GM10248 (cell line): ENCODE measurements at regions not wholly inside any gene's neighbourhood (a gene's known extent, or its start where the extent isn't known, plus 50 kb on each side); places are given as distances from the start of the nearest gene placed in this dataset.

Experiments used
- CTCF ChIA-PET: fragments of 300-600 bp; sonication (Branson Sonifier 250); formaldehyde crosslinking; extraction: SDS; loops from one replicate; lab custom pipeline; 2021; ENCODE audit warnings: antibody characterized with exemption; lab: Yijun Ruan, JAX
- POLR2A ChIA-PET: fragments of 350-650 bp; sonication (Branson Sonifier 250); formaldehyde crosslinking; extraction: SDS; loops from one replicate; lab custom pipeline; 2020; ENCODE audit warnings: antibody characterized with exemption; lab: Yijun Ruan, JAX
- DNase-seq: peaks from one replicate; pipeline ENCODE4 v3.0.0; 2012; ENCODE audit errors: extremely low spot score
- CTCF ChIP-seq: IDR thresholded peaks from 2 replicates; pipeline ENCODE4 v1.5.1; 2012; ENCODE audit warnings: mild to moderate bottlenecking, low read depth; ENCODE audit errors: extremely low read depth, missing control alignments, control extremely low read depth

DNA sequence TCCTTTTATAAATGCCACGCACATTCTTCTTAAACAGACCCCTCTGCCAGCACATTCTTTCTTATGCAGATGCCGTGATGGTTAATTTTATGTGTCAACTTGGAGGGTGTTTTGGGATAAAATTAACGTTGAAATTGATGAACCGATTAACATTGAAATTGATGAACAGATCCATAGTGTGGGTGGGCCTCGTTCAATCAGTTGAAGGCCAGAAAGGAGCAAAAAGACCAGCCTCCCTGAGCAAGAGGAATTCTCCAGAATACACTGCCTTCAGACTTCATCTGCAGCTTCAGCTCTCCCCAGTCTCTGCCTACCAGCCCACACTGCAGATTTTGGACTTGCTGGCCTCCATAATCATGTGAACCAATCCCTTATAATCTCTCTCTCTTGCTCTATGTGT, 233.6 kb upstream of the BCOR start:
- DNase-seq: no peak
- ChIA-PET CTCF (no interaction called here), POLR2A (no interaction called here)
- TF ChIP-seq CTCF: no peak

DNA sequence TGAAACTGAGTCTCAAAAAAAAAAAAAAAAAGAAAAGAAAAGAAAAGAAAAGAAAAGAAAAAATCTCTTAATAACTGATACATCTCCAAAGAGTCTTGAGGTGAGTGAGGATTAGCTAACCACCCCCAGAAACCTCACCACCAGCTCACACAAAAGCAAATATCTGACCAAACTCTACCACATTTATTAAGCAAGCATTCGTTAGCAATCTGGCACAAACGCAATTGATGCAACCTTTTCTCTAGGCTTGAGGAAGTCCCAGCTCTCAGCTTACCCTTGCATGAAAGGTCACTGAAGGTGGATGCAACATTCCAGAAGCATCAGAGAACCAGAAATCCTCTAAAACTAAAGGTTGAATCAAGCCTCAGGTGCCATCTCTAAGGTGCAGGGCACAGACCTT, 231.9 kb upstream of the BCOR start:
- no peak for TF ChIP-seq CTCF
- POLR2A ChIA-PET: no interaction called here
- CTCF ChIA-PET: no interaction called here
- no peak for DNase-seq

DNA sequence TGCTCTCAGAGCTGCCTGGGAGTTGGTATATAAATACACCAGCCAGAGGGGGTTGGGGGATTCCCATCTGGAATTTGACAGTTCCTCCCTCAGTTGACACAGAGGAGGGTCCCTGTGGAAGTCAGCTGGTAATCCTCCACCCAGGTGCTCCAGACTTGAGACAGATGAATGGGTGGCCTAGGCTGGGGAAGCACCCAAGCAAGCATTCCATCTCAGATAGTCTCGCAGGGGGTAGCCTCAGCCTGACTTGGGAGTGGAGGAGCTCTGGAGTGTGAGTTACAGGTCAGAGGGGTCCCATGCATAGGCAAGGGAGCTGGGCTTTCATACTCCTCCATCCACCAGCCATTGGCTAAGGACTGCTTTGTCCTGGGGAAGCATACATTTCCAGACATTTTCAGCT, 229.3 kb upstream of the BCOR start:
- TF ChIP-seq CTCF: no peak
- no peak for DNase-seq
- POLR2A ChIA-PET: no interaction called here
- CTCF ChIA-PET: no interaction called here

GRCh38 chrX:40326186-40326965, 228.6 kb upstream of the BCOR start:
- TF ChIP-seq CTCF: no peak
- ChIA-PET POLR2A (no interaction called here), CTCF (no interaction called here)
- DNase-seq: no peak

DNA sequence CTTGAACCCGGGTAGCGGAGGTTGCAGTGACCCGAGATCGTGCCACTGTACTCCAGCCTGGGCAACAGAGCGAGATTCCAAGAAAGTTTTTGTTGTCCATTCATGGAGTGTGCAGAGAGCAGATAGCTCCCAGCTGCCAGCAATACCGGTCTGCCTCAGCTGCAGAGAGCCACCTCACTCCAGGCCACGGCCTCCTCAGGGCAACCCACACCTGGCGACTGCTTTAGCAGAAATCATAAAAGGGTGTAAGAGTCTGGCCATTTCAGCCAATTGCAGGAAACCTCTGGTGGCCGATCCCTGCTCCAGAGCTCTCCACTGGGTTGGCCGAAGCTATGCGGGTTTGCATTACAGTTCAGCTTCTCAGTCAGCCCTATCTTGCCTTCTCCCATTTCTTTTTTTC, 227.4 kb upstream of the BCOR start:
- ChIA-PET CTCF (no interaction called here), POLR2A (no interaction called here)
- no peak for DNase-seq
- TF ChIP-seq CTCF: no peak

DNA sequence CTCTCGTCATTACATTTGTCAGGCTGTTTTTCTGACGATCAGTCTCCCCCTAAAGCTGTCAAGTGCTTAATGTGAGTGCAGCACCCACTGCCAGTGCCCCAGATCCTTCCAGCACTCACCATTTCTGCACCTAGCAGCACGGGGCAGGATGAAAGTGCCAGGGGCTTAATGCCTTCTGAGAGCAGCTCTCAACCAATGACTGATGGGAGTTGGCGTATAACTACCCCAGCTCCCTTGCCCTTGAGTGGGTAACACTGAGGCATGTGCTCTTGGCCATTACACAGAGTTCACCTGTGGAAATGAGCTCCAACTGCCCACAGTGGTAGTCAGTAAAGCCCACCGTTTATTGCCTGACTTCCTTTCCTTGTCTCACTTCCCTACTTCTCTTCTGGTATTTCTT, 226.2 kb upstream of the BCOR start:
- ChIA-PET POLR2A (no interaction called here), CTCF (no interaction called here)
- no peak for DNase-seq
- TF ChIP-seq CTCF: no peak
